ENCODE measurements at regions not wholly inside any gene's neighbourhood (a gene's known extent, or its start where the extent isn't known, plus 50 kb on each side); places are given as distances from the start of the nearest gene placed in this dataset.

GRCh38 chr7:118855290-118855689 is 630.8 kb downstream of the ANKRD7 start:
- Histone ChIP-seq H3K27me3 (ENCODE audit: insufficient read depth, poor library complexity, severe bottlenecking) (no peaks in the 10 kb centered on the region), H3K27ac (replicated peaks) (no peak overlapping the region), H3K4me3 (replicated peaks; ENCODE audit: insufficient read depth, low read length) (no peak overlapping the region)
- TF ChIP-seq SPI1 (IDR thresholded peaks at IDR 0.05; ENCODE audit: borderline replicate concordance, low read depth) (no peak), REST (IDR thresholded peaks at IDR 0.05; ENCODE audit: insufficient replicate concordance, low read depth) (no peak), GABPA (IDR thresholded peaks at IDR 0.05; ENCODE audit: low read depth) (no peak), POLR2AphosphoS5 (IDR thresholded peaks at IDR 0.05; ENCODE audit: low read depth) (no peak)
- TF ChIP-seq, protein P1, sequence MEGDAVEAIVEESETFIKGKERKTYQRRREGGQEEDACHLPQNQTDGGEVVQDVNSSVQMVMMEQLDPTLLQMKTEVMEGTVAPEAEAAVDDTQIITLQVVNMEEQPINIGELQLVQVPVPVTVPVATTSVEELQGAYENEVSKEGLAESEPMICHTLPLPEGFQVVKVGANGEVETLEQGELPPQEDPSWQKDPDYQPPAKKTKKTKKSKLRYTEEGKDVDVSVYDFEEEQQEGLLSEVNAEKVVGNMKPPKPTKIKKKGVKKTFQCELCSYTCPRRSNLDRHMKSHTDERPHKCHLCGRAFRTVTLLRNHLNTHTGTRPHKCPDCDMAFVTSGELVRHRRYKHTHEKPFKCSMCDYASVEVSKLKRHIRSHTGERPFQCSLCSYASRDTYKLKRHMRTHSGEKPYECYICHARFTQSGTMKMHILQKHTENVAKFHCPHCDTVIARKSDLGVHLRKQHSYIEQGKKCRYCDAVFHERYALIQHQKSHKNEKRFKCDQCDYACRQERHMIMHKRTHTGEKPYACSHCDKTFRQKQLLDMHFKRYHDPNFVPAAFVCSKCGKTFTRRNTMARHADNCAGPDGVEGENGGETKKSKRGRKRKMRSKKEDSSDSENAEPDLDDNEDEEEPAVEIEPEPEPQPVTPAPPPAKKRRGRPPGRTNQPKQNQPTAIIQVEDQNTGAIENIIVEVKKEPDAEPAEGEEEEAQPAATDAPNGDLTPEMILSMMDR (IDR thresholded peaks at IDR 0.05; ENCODE audit: insufficient read depth, low read length) = no peak
- no peak for DNase-seq (ENCODE audit: low read depth in 1 of 2, low spot score in 1 of 2)

- DNase-seq (ENCODE audit: low read depth in 1 of 2, low spot score in 1 of 2) = no peak
- TF ChIP-seq, protein P1 (IDR thresholded peaks at IDR 0.05; ENCODE audit: insufficient read depth, low read length) = no peak
- TF ChIP-seq GABPA (IDR thresholded peaks at IDR 0.05; ENCODE audit: low read depth) = no peak
- no peak for TF ChIP-seq REST (IDR thresholded peaks at IDR 0.05; ENCODE audit: insufficient replicate concordance, low read depth)
- no peak for TF ChIP-seq SPI1 (IDR thresholded peaks at IDR 0.05; ENCODE audit: borderline replicate concordance, low read depth)
- TF ChIP-seq POLR2AphosphoS5 (IDR thresholded peaks at IDR 0.05; ENCODE audit: low read depth) = no peak
- Histone ChIP-seq H3K27me3 (ENCODE audit: insufficient read depth, poor library complexity, severe bottlenecking) (no peaks in the 10 kb centered on the region), H3K27ac (replicated peaks) (no peak overlapping the region), H3K4me3 (replicated peaks; ENCODE audit: insufficient read depth, low read length) (no peak overlapping the region)
Observed at GRCh38 chr7:118858651-118859149, 634.2 kb downstream of the ANKRD7 start.

DNA sequence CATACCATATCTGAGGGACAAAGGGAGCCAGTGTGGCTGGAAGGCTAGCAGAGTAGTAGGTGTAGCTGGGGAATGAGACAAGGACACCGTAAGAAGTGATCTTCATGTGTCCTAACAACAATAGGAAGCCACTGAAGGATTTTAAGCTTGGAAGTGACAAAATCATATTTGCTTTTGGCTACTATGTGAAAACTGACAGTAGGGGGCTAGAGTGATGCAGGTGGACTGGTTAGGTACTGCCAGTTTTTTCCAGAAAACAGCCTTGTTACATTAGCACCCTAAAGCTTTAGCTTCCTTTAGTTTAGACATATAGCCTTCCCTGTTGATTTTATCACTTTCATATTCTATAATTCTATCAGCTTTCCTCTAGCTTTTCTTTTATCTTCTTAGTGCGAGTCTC is 637.1 kb downstream of the ANKRD7 start:
- no peaks in the 10 kb centered on the region for H3K27me3 ChIP-seq (ENCODE audit: insufficient read depth, poor library complexity, severe bottlenecking)
- TF ChIP-seq SPI1 (IDR thresholded peaks at IDR 0.05; ENCODE audit: borderline replicate concordance, low read depth) = no peak
- TF ChIP-seq POLR2AphosphoS5 (IDR thresholded peaks at IDR 0.05; ENCODE audit: low read depth) = no peak
- TF ChIP-seq, protein P1 (IDR thresholded peaks at IDR 0.05; ENCODE audit: insufficient read depth, low read length) = no peak
- no peak for TF ChIP-seq GABPA (IDR thresholded peaks at IDR 0.05; ENCODE audit: low read depth)
- TF ChIP-seq REST (IDR thresholded peaks at IDR 0.05; ENCODE audit: insufficient replicate concordance, low read depth) = no peak
- H3K27ac ChIP-seq (replicated peaks) = no peak overlapping the region

More for the DNA sequence above, 637.1 kb downstream of the ANKRD7 start:
- H3K4me3 ChIP-seq (replicated peaks; ENCODE audit: insufficient read depth, low read length) = no peak overlapping the region
- no peak for DNase-seq (ENCODE audit: low read depth in 1 of 2, low spot score in 1 of 2)
